SK-N-SH treated with all-trans-retinoic acid at 6 μM for 48 hours (cell line): ENCODE measurements at regions not wholly inside any gene's neighbourhood (a gene's known extent, or its start where the extent isn't known, plus 50 kb on each side); places are given as distances from the start of the nearest gene placed in this dataset.

Experiments
- ATAC-seq: fragments of 200-7000 bp; cut with Tn5 transposase; 3 replicates; pipeline ENCODE4 v1.9.1; 2020; ENCODE audit warnings: mild to moderate bottlenecking, moderate library complexity
- ARNTL ChIP-seq: fragments of 450-650 bp; formaldehyde crosslinking; IDR thresholded peaks from 2 replicates; pipeline ENCODE4 v1.5.0; 2020; ENCODE audit warnings: low read depth, mild to moderate bottlenecking, moderate library complexity, borderline replicate concordance
- BACH2 ChIP-seq: fragments of 250-450 bp; sonication (Bioruptor Pico); IDR thresholded peaks from 2 replicates; pipeline ENCODE4 v1.9.0; 2021; ENCODE audit warnings: mild to moderate bottlenecking, borderline replicate concordance
- CREB5 ChIP-seq: fragments of 250-450 bp; sonication (Bioruptor Pico); IDR thresholded peaks from 2 replicates; pipeline ENCODE4 v1.5.1; 2020; ENCODE audit warnings: low read depth, mild to moderate bottlenecking, moderate library complexity
- CSRNP3 ChIP-seq: fragments of 250-450 bp; sonication (Bioruptor Pico); IDR thresholded peaks from 2 replicates; pipeline ENCODE4 v1.5.1; 2021; ENCODE audit warnings: mild to moderate bottlenecking, moderate library complexity
- ESRRG ChIP-seq: fragments of 250-450 bp; sonication (Bioruptor Pico); IDR thresholded peaks from 2 replicates; pipeline ENCODE4 v1.6.1; 2021; ENCODE audit warnings: mild to moderate bottlenecking
- GLIS3 ChIP-seq: fragments of 250-450 bp; sonication (Bioruptor Pico); IDR thresholded peaks from 2 replicates; pipeline ENCODE4 v1.5.0; 2020; ENCODE audit warnings: mild to moderate bottlenecking, moderate library complexity
- ISL1 ChIP-seq: fragments of 250-450 bp; sonication (Bioruptor Pico); IDR thresholded peaks from 2 replicates; pipeline ENCODE4 v2.1.2; 2022; ENCODE audit warnings: mild to moderate bottlenecking, moderate library complexity
- PATZ1 ChIP-seq: fragments of 250-450 bp; sonication (Bioruptor Pico); IDR thresholded peaks from 2 replicates; pipeline ENCODE4 v1.8.0; 2020; ENCODE audit warnings: mild to moderate bottlenecking, moderate library complexity, borderline replicate concordance
- POU6F1 ChIP-seq: fragments of 250-450 bp; sonication (Bioruptor Pico); IDR thresholded peaks from 2 replicates; pipeline ENCODE4 v1.8.0; 2021; ENCODE audit warnings: low read depth, mild to moderate bottlenecking, moderate library complexity, borderline replicate concordance
- PPARA ChIP-seq: fragments of 250-450 bp; sonication (Bioruptor Pico); IDR thresholded peaks from 2 replicates; pipeline ENCODE4 v1.5.0; 2020; ENCODE audit warnings: mild to moderate bottlenecking, borderline replicate concordance
- RARB ChIP-seq: fragments of 250-450 bp; sonication (Bioruptor Pico); IDR thresholded peaks from 2 replicates; pipeline ENCODE4 v1.8.0; 2021; ENCODE audit warnings: mild to moderate bottlenecking, moderate library complexity
- SNAI2 ChIP-seq: fragments of 250-450 bp; sonication (Bioruptor Pico); IDR thresholded peaks from 2 replicates; pipeline ENCODE4 v1.5.0; 2020; ENCODE audit warnings: mild to moderate bottlenecking, moderate library complexity
- TCF4 ChIP-seq: fragments of 250-450 bp; sonication (Bioruptor Pico); IDR thresholded peaks from 2 replicates; pipeline ENCODE4 v1.8.0; 2021; ENCODE audit warnings: mild to moderate bottlenecking, moderate library complexity, borderline replicate concordance
- TOX ChIP-seq: fragments of 250-450 bp; sonication (Bioruptor Pico); IDR thresholded peaks from 2 replicates; pipeline ENCODE4 v1.8.0; 2021; ENCODE audit warnings: mild to moderate bottlenecking, moderate library complexity, borderline replicate concordance
- TSHZ2 ChIP-seq: fragments of 250-450 bp; sonication (Bioruptor Pico); IDR thresholded peaks from 2 replicates; pipeline ENCODE4 v1.5.0; 2020; ENCODE audit warnings: mild to moderate bottlenecking, moderate library complexity
- ZC3H10 ChIP-seq: fragments of 250-450 bp; sonication (Bioruptor Pico); IDR thresholded peaks from 2 replicates; pipeline ENCODE4 v1.5.1; 2021; ENCODE audit warnings: mild to moderate bottlenecking, moderate library complexity
- ZFP3 ChIP-seq: fragments of 250-450 bp; sonication (Bioruptor Pico); IDR thresholded peaks from 2 replicates; pipeline ENCODE4 v1.5.0; 2020; ENCODE audit warnings: mild to moderate bottlenecking, moderate library complexity
- ZFP30 ChIP-seq: fragments of 450-650 bp; formaldehyde crosslinking; IDR thresholded peaks from 2 replicates; pipeline ENCODE4 v1.5.0; 2022; ENCODE audit warnings: mild to moderate bottlenecking, moderate library complexity
- ZNF565 ChIP-seq: fragments of 450-650 bp; formaldehyde crosslinking; conservative IDR thresholded peaks from 2 replicates; pipeline ENCODE4 v1.5.0; 2020; ENCODE audit warnings: low read depth, mild to moderate bottlenecking, moderate library complexity

GRCh38 chr2:215876139-215876936 is 137.0 kb downstream of the MREG start:
- ATAC-seq: no peak
- no peak for TF ChIP-seq PPARA (CRISPR knock-in tag)
- TF ChIP-seq CREB5 (CRISPR knock-in tag): no peak
- no peak for TF ChIP-seq PATZ1 (CRISPR knock-in tag)
- TF ChIP-seq, all 23 proteins: peak for 0

GRCh38 chr2:215874418-215874817 is 138.9 kb downstream of the MREG start:
- no peak for ATAC-seq
- TF ChIP-seq GLIS3 (no peak), SNAI2 (no peak)

- TF ChIP-seq SNAI2: no peak
- TF ChIP-seq ISL1 (CRISPR knock-in tag): no peak
- no peak for TF ChIP-seq POU6F1 (CRISPR knock-in tag)
- no peak for TF ChIP-seq ESRRG (CRISPR knock-in tag)
- no peak for TF ChIP-seq TSHZ2 (CRISPR knock-in tag)
- TF ChIP-seq TCF4 (CRISPR knock-in tag): no peak
- TF ChIP-seq ZFP30 (CRISPR knock-in tag): no peak
- TF ChIP-seq BACH2 (CRISPR knock-in tag): no peak
- TF ChIP-seq PPARA (CRISPR knock-in tag): no peak
- no peak for TF ChIP-seq GLIS3
- TF ChIP-seq RARB: no peak
- no peak for TF ChIP-seq ZFP3 (CRISPR knock-in tag)
- TF ChIP-seq TOX: no peak
- TF ChIP-seq CREB5 (CRISPR knock-in tag): no peak
- TF ChIP-seq ARNTL (CRISPR knock-in tag): no peak
- ATAC-seq: peak; percentile 57; the same call in 2 of the 3 replicates
These were observed 142.4 kb downstream of the MREG start for GRCh38 chr2:215870986-215871385.

GRCh38 chr2:215870088-215870490 is 143.3 kb downstream of the MREG start:
- ATAC-seq: no peak
- TF ChIP-seq ESRRG (CRISPR knock-in tag) (no peak), ZFP3 (CRISPR knock-in tag) (no peak), CREB5 (CRISPR knock-in tag) (no peak), ZFP30 (CRISPR knock-in tag) (no peak), ZNF565 (CRISPR knock-in tag) (no peak), ZC3H10 (CRISPR knock-in tag) (no peak), POU6F1 (CRISPR knock-in tag) (no peak), RARB (no peak), CSRNP3 (CRISPR knock-in tag) (no peak)
